H9 (cell line): ENCODE measurements at regions not wholly inside any gene's neighbourhood (a gene's known extent, or its start where the extent isn't known, plus 50 kb on each side); places are given as distances from the start of the nearest gene placed in this dataset.

ENCODE experiments used
- DNase-seq: peaks from one replicate; pipeline ENCODE4 v3.0.0-alpha.2; 2017
- H2AFZ ChIP-seq: one replicate; pipeline ENCODE4 v1.6.1; 2013; ENCODE audit warnings: mild to moderate bottlenecking, low read length, control low read depth, moderate library complexity
- H2AK5ac ChIP-seq: 2 replicates; pipeline ENCODE4 v1.6.1; 2013; ENCODE audit warnings: low read length, control low read depth, mixed read lengths; ENCODE audit not compliant: insufficient read length
- H2BK120ac ChIP-seq: one replicate; pipeline ENCODE4 v1.6.1; 2013; ENCODE audit warnings: low read depth, mild to moderate bottlenecking, low read length, control low read depth, inconsistent platforms; ENCODE audit not compliant: poor library complexity, severe bottlenecking
- H2BK12ac ChIP-seq: 2 replicates; pipeline ENCODE4 v1.6.1; 2013; ENCODE audit warnings: low read length, control low read depth, mixed read lengths, low read depth; ENCODE audit not compliant: insufficient read length
- H2BK15ac ChIP-seq: 2 replicates; pipeline ENCODE4 v1.6.1; 2013; ENCODE audit warnings: low read depth, low read length, control low read depth
- H2BK20ac ChIP-seq: one replicate; pipeline ENCODE4 v1.6.1; 2013; ENCODE audit warnings: low read depth, mild to moderate bottlenecking, low read length, control low read depth, inconsistent platforms; ENCODE audit not compliant: poor library complexity, severe bottlenecking
- H2BK5ac ChIP-seq: 2 replicates; pipeline ENCODE4 v1.6.1; 2013; ENCODE audit warnings: low read length, control low read depth, mixed read lengths; ENCODE audit not compliant: insufficient read length
- H3K14ac ChIP-seq: 2 replicates; pipeline ENCODE4 v1.6.1; 2013; ENCODE audit warnings: low read length, control low read depth; ENCODE audit not compliant: insufficient read depth
- H3K18ac ChIP-seq: 2 replicates; pipeline ENCODE4 v1.6.1; 2013; ENCODE audit warnings: low read depth, mild to moderate bottlenecking, mixed read lengths, low read length, control low read depth; ENCODE audit not compliant: insufficient read length
- H3K23ac ChIP-seq: 2 replicates; pipeline ENCODE4 v1.6.1; 2013; ENCODE audit warnings: low read length, control low read depth, mixed read lengths, low read depth; ENCODE audit not compliant: insufficient read length
- H3K23me2 ChIP-seq: 2 replicates; pipeline ENCODE4 v1.6.1; 2013; ENCODE audit warnings: low read depth, mild to moderate bottlenecking, mixed read lengths, low read length, control low read depth; ENCODE audit not compliant: insufficient read length, poor library complexity, severe bottlenecking
- H3K27ac ChIP-seq: 2 replicates; pipeline ENCODE4 v1.5.1; 2013; ENCODE audit warnings: low read length, control low read depth, mixed read lengths, low read depth; ENCODE audit not compliant: insufficient read length
- H3K27me3 ChIP-seq: 2 replicates; pipeline ENCODE4 v1.6.1; 2013; ENCODE audit warnings: low read length, control low read depth, inconsistent platforms; ENCODE audit not compliant: insufficient read depth
- H3K4ac ChIP-seq: 2 replicates; pipeline ENCODE4 v1.6.1; 2013; ENCODE audit warnings: low read depth, mild to moderate bottlenecking, control low read depth, inconsistent platforms, low read length, moderate library complexity
- H3K4me1 ChIP-seq: 2 replicates; pipeline ENCODE4 v1.6.1; 2013; ENCODE audit warnings: low read length, control low read depth, inconsistent platforms; ENCODE audit not compliant: insufficient read depth
- H3K4me2 ChIP-seq: 2 replicates; pipeline ENCODE4 v1.6.1; 2013; ENCODE audit warnings: low read length, control low read depth, mixed read lengths; ENCODE audit not compliant: insufficient read length, insufficient read depth
- H3K56ac ChIP-seq: 2 replicates; pipeline ENCODE4 v1.6.1; 2013; ENCODE audit warnings: low read depth, mild to moderate bottlenecking, mixed read lengths, low read length, control low read depth; ENCODE audit not compliant: insufficient read length
- H3K79me1 ChIP-seq: 2 replicates; pipeline ENCODE4 v1.6.1; 2013; ENCODE audit warnings: low read depth, mild to moderate bottlenecking, moderate library complexity, low read length, control low read depth, inconsistent platforms; ENCODE audit not compliant: insufficient read depth, poor library complexity, severe bottlenecking
- H3K79me2 ChIP-seq: 2 replicates; pipeline ENCODE4 v1.6.1; 2013; ENCODE audit warnings: low read length, control low read depth, inconsistent platforms; ENCODE audit not compliant: insufficient read depth
- H3K9ac ChIP-seq: 2 replicates; pipeline ENCODE4 v1.6.1; 2013; ENCODE audit warnings: low read length, control low read depth, mixed read lengths; ENCODE audit not compliant: insufficient read length; ENCODE audit errors: extremely low read depth
- H3K9me3 ChIP-seq: one replicate; pipeline ENCODE4 v1.6.1; 2013; ENCODE audit warnings: low read depth, low read length, inconsistent platforms; ENCODE audit not compliant: control insufficient read depth
- H3T11ph ChIP-seq: one replicate; pipeline ENCODE4 v1.6.1; 2013; ENCODE audit warnings: mild to moderate bottlenecking, low read length, control low read depth, inconsistent platforms
- H4K20me1 ChIP-seq: one replicate; pipeline ENCODE4 v1.6.1; 2013; ENCODE audit not compliant: control insufficient read depth, insufficient read length, insufficient read depth
- H4K5ac ChIP-seq: 2 replicates; pipeline ENCODE4 v1.6.1; 2013; ENCODE audit warnings: low read depth, mild to moderate bottlenecking, mixed read lengths, low read length, control low read depth; ENCODE audit not compliant: insufficient read length
- H4K8ac ChIP-seq: replicated peaks from 2 replicates; pipeline ENCODE4 v1.6.1; 2013; ENCODE audit warnings: low read length, control low read depth, mixed read lengths, low read depth; ENCODE audit not compliant: insufficient read length
- H4K91ac ChIP-seq: 2 replicates; pipeline ENCODE4 v1.6.1; 2013; ENCODE audit warnings: low read depth, mild to moderate bottlenecking, moderate library complexity, mixed read lengths, low read length, control low read depth; ENCODE audit not compliant: insufficient read length
- H3K27ac Mint-ChIP-seq, 3 experiments: 2 replicates in 2 of 3; 3 replicates in 1 of 3; pipeline ENCODE4 v1.8.0; 2020 to 2021; ENCODE audit warnings: mixed read lengths in 3 of 3, mild to moderate bottlenecking in 1 of 3, moderate library complexity in 1 of 3
- H3K27me3 Mint-ChIP-seq: 2 replicates; pipeline ENCODE4 v1.8.0; 2021; ENCODE audit warnings: low read depth, mild to moderate bottlenecking, moderate library complexity, mixed read lengths
- H3K36me3 Mint-ChIP-seq, 3 experiments: 2 replicates in 2 of 3; 3 replicates in 1 of 3; pipeline ENCODE4 v1.8.0; 2020 to 2021; ENCODE audit warnings: low read depth in 3 of 3, mixed read lengths in 3 of 3; ENCODE audit not compliant: insufficient read depth in 1 of 3
- H3K4me1 Mint-ChIP-seq, 2 experiments: 2 replicates each; pipeline ENCODE4 v1.8.0; 2020; ENCODE audit warnings: mixed read lengths in 2 of 2
- H3K4me3 Mint-ChIP-seq, 2 experiments: 2 replicates in 1 of 2; 3 replicates in 1 of 2; pipeline ENCODE4 v1.8.0; 2020 to 2021; ENCODE audit warnings: mild to moderate bottlenecking in 2 of 2, mixed read lengths in 2 of 2, moderate library complexity in 1 of 2
- H3K9me3 Mint-ChIP-seq, 2 experiments: 2 replicates in 1 of 2; 3 replicates in 1 of 2; pipeline ENCODE4 v1.8.0; 2020; ENCODE audit warnings: mild to moderate bottlenecking in 2 of 2, mixed read lengths in 2 of 2, moderate library complexity in 1 of 2
- CTCF ChIP-seq: fragments of 200-600 bp; sonication (generic); conservative IDR thresholded peaks from 3 replicates; pipeline ENCODE4 v1.8.0; 2021; ENCODE audit warnings: antibody characterized with exemption, mild to moderate bottlenecking
- WGBS: extraction: QIAGEN DNeasy Blood & Tissue Kit; methylation state at CpG from one replicate; pipeline ENCODE4 v1.1.7; 2013; ENCODE audit warnings: missing lambda C conversion rate, low lambda C conversion rate, mixed read lengths; ENCODE audit not compliant: insufficient read length; ENCODE audit errors: extremely low coverage; 5-methylcytosine and 5-hydroxymethylcytosine counted together

DNA sequence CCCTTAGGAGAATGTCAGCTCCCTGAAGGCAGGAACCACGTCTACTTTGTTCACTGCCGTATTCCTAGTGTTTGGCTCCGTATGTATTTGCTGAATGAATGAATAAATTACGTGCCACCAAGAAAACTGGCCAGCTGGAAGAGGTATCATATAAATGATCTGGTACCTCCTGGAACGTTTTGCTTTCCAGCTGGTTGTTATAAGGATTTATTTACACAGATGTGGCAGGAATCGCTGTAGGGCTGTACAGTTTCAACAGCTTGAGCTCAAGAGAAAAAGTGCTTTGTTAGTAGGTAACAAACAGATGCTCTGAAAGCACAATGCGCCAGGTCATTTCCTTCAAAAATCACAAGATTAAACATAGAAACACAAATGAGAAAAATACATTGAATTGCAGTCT, 108.8 kb upstream of the ATP2B2 start:
- H3T11ph ChIP-seq: no peak overlapping the region
- no peak overlapping the region for H4K8ac ChIP-seq
- H3K27ac Mint-ChIP-seq: no peak overlapping the region
- no peak overlapping the region for H2AK5ac ChIP-seq
- no peaks in the 10 kb centered on the region for H4K20me1 ChIP-seq
- H3K23me2 ChIP-seq: no peaks in the 10 kb centered on the region
- H2BK12ac ChIP-seq: no peak overlapping the region
- H3K18ac ChIP-seq: no peak overlapping the region
- H4K91ac ChIP-seq: no peak overlapping the region
- no peak overlapping the region for H2BK120ac ChIP-seq
- peaks cover 0 to 24% (median 19%) of the 10 kb centered on the region in 3 experiments; a peak in 6 of 7 replicates for H3K36me3 Mint-ChIP-seq
- WGBS: no CpG with 5 or more reads among the region's 7 CpGs
- H3K27me3 Mint-ChIP-seq: peaks cover 27% of the 10 kb centered on the region
- no peaks in the 10 kb centered on the region for H3K79me1 ChIP-seq
- H3K4ac ChIP-seq: no peak overlapping the region
- no peaks in the 10 kb centered on the region for H3K4me1 ChIP-seq
- H2BK5ac ChIP-seq: no peak overlapping the region
- no peaks in the 10 kb centered on the region for H3K79me2 ChIP-seq
- H3K9me3 Mint-ChIP-seq: peaks cover 31% of the 10 kb centered on the region in 2 experiments
- no peak overlapping the region for H3K14ac ChIP-seq
- no peak overlapping the region for H3K4me3 Mint-ChIP-seq
- peaks cover 2 to 10% of the 10 kb centered on the region in 2 experiments; a peak in 3 of 4 replicates for H3K4me1 Mint-ChIP-seq
- H3K9ac ChIP-seq: no peak overlapping the region
- H3K27me3 ChIP-seq: no peaks in the 10 kb centered on the region; the same call in 1 of the 2 replicates
- H2BK15ac ChIP-seq: no peak overlapping the region
- no peak for DNase-seq
- H2AFZ ChIP-seq: no peak overlapping the region
- no peak overlapping the region for H3K56ac ChIP-seq
- peaks cover 16% of the 10 kb centered on the region for H3K9me3 ChIP-seq
- H4K5ac ChIP-seq: no peak overlapping the region
- no peak for TF ChIP-seq CTCF
- H3K27ac ChIP-seq: no peak overlapping the region
- H3K4me2 ChIP-seq: no peak overlapping the region
- H2BK20ac ChIP-seq: no peak overlapping the region
- no peak overlapping the region for H3K23ac ChIP-seq
